SU-DHL-6 (cell line): ENCODE measurements at regions not wholly inside any gene's neighbourhood (a gene's known extent, or its start where the extent isn't known, plus 50 kb on each side); places are given as distances from the start of the nearest gene placed in this dataset.

Experiments used
- EZH2phosphoT487 ChIP-seq: fragments of 200-600 bp; sonication (generic), shearing (Covaris generic); conservative IDR thresholded peaks from 2 replicates; pipeline ENCODE4 v1.6.1; 2018; ENCODE audit warnings: mild to moderate bottlenecking, antibody characterized with exemption, low read length, moderate library complexity, mixed read lengths
- TF ChIP-seq, protein P1 (sequence below): fragments of 200-600 bp; sonication (generic); IDR thresholded peaks from one replicate; pipeline ENCODE4 v1.5.1; 2017; ENCODE audit warnings: antibody characterized with exemption, mild to moderate bottlenecking, low read length, moderate library complexity; ENCODE audit not compliant: insufficient read depth, poor library complexity, severe bottlenecking

DNA sequence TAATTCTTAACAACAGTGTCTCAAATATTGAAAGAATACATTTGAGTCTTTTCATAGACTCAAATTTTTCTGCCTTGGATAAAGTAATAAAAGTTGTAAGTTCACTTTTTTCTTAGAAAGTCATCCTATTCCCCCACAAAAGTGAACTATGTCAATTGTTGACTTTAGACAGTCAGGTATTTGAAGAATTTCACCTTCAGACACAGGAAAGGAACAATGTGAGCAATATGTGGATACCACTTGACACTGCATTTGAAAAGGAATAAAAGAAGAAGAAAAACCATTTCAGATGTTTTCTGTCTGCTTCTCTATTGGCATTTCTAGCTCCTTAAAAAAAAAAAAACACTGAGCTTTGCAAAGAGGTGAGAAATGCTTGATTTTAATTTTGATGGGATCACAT is 1389.0 kb upstream of the IGFBP7 start:
- TF ChIP-seq, protein P1, sequence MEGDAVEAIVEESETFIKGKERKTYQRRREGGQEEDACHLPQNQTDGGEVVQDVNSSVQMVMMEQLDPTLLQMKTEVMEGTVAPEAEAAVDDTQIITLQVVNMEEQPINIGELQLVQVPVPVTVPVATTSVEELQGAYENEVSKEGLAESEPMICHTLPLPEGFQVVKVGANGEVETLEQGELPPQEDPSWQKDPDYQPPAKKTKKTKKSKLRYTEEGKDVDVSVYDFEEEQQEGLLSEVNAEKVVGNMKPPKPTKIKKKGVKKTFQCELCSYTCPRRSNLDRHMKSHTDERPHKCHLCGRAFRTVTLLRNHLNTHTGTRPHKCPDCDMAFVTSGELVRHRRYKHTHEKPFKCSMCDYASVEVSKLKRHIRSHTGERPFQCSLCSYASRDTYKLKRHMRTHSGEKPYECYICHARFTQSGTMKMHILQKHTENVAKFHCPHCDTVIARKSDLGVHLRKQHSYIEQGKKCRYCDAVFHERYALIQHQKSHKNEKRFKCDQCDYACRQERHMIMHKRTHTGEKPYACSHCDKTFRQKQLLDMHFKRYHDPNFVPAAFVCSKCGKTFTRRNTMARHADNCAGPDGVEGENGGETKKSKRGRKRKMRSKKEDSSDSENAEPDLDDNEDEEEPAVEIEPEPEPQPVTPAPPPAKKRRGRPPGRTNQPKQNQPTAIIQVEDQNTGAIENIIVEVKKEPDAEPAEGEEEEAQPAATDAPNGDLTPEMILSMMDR: no peak
- no peak for TF ChIP-seq EZH2phosphoT487
